ENCODE measurements at regions not wholly inside any gene's neighbourhood (a gene's known extent, or its start where the extent isn't known, plus 50 kb on each side); places are given as distances from the start of the nearest gene placed in this dataset.
"Not testable (repeated sequence)": the region's sequence is repeated elsewhere in the genome, so short reads cannot be mapped to it uniquely, and the experiment has no call there.

DNA sequence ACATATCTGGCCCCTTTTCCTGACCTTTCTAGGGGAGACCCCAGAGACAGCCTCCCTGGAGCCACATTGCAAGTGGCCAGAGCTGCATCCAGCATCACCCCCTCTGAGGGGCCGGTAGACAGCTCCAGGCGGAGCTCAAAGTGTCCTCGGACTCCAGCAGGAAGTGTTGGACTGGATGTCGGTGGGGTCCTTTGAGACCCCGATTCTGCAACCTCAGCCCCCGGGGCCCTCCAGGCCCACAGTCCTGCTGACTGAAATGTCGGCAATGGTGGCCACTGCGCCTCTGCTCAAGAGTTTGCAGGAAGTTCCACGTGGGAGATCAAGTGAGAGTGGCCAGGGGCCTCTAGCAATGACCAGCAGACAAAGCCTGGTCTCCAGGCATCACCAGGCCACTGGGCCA lies 115.9 kb upstream of the FOXD4L5 start:
- no peak overlapping the region for H2AFZ ChIP-seq (ENCODE audit: low read depth, low read length)
- H3K4me1 ChIP-seq (ENCODE audit: control insufficient read depth, insufficient read depth, low read depth, low read length) = no peaks in the 10 kb centered on the region
- no peak overlapping the region for H2BK15ac ChIP-seq (ENCODE audit: low read depth, poor library complexity, severe bottlenecking)
- H2BK12ac ChIP-seq (ENCODE audit: low read length in 2 of 2) = no peak overlapping the region
- no peak overlapping the region for H3K4me2 ChIP-seq (ENCODE audit: low read length, poor library complexity, severe bottlenecking)
- no peak overlapping the region for H3K4ac ChIP-seq (ENCODE audit: low read depth in 1 of 2, low read length in 2 of 2)
- no peak overlapping the region for H3K23ac ChIP-seq (ENCODE audit: low read length in 2 of 2)
- H4K91ac ChIP-seq (ENCODE audit: low read length) = no peak overlapping the region
- DNase-seq = no peak
- no peak overlapping the region for H2BK120ac ChIP-seq (ENCODE audit: low read depth, low read length)
- no peak overlapping the region for H4K8ac ChIP-seq (ENCODE audit: low read length)
- 83% methylated on average over 7 of the region's 9 CpGs for WGBS
- no peak overlapping the region for H3K14ac ChIP-seq (ENCODE audit: low read length in 2 of 2)
- no peaks in the 10 kb centered on the region for H3K27me3 ChIP-seq (ENCODE audit: control insufficient read depth in 1 of 2, insufficient read depth in 1 of 2, low read length in 2 of 2)
- no peak overlapping the region for H3K18ac ChIP-seq (ENCODE audit: low read depth in 1 of 2, low read length in 2 of 2)
- H2AK5ac ChIP-seq (ENCODE audit: low read length, severe bottlenecking) = no peak overlapping the region
- H3K36me3 ChIP-seq (ENCODE audit: control insufficient read depth in 1 of 2, insufficient read depth in 2 of 2, low read depth in 1 of 2, low read length in 2 of 2) = no peaks in the 10 kb centered on the region
- no peak overlapping the region for H3K27ac ChIP-seq (ENCODE audit: low read length, poor library complexity, severe bottlenecking)
- H3K9ac ChIP-seq (ENCODE audit: low read length) = no peak overlapping the region
- no peaks in the 10 kb centered on the region for H3K9me3 ChIP-seq (ENCODE audit: control insufficient read depth, low read length)
- H3K4me3 ChIP-seq (ENCODE audit: insufficient read depth in 1 of 2, low read depth in 1 of 2, low read length in 2 of 2) = no peak overlapping the region
- no peaks in the 10 kb centered on the region for H3K79me1 ChIP-seq (replicated peaks; ENCODE audit: low read length, poor library complexity, severe bottlenecking)
- no peak overlapping the region for H2BK5ac ChIP-seq (ENCODE audit: low read depth, low read length, poor library complexity, severe bottlenecking)

DNA sequence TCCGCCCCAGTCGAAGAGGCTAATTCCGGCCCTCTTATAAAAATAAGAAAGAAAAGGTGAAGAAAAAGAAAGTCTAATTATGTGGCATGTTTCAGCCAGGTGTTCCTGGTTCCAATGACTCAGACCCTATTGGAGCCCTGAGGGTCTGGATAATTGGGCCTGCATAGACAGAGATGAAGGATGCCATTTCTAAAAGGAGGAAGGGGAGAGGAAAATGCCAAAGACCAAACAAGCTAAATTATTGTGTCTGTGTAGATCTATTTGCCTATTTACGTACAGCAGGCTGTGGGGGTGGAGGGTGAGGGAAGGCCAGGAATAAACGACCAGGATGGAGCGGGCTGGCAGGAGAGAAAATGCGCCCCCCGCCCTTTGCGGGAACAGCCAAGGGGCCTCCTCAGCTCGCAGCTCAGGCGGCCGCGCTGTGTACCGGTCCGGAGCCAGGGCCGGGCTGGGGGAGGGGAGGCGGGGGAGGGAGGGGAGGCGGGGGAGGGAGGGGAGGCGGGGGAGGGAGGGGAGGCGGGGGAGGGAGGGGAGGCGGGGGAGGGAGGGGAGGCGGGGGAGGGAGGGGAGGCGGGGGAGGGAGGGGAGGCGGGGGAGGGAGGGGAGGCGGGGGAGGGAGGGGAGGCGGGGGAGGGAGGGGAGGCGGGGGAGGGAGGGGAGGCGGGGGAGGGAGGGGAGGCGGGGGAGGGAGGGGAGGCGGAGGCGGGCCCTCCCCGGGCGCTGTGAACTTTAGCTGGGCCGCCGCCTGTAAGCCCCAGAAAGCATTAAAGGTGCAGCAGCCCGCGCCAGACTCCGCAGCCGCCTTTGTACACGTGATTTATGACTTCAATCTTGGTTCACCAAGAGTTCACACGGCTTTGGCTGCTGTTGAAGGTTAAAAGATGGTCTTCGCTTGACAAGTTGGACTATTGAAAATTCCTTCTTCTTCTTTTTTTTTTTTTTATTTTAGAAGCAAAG lies 113.0 kb upstream of the FOXD4L5 start:
- not testable (repeated sequence) for H3K36me3 ChIP-seq (ENCODE audit: control insufficient read depth in 1 of 2, insufficient read depth in 2 of 2, low read depth in 1 of 2, low read length in 2 of 2); H3K14ac ChIP-seq (ENCODE audit: low read length in 2 of 2); H3K4me1 ChIP-seq (ENCODE audit: control insufficient read depth, insufficient read depth, low read depth, low read length); H4K8ac ChIP-seq (ENCODE audit: low read length); H3K27me3 ChIP-seq (ENCODE audit: control insufficient read depth in 1 of 2, insufficient read depth in 1 of 2, low read length in 2 of 2); H3K79me1 ChIP-seq (replicated peaks; ENCODE audit: low read length, poor library complexity, severe bottlenecking); H2BK5ac ChIP-seq (ENCODE audit: low read depth, low read length, poor library complexity, severe bottlenecking); DNase-seq; H4K91ac ChIP-seq (ENCODE audit: low read length); H2BK120ac ChIP-seq (ENCODE audit: low read depth, low read length); H2BK15ac ChIP-seq (ENCODE audit: low read depth, poor library complexity, severe bottlenecking); H3K4ac ChIP-seq (ENCODE audit: low read depth in 1 of 2, low read length in 2 of 2); H2AK5ac ChIP-seq (ENCODE audit: low read length, severe bottlenecking); H3K9ac ChIP-seq (ENCODE audit: low read length); H3K27ac ChIP-seq (ENCODE audit: low read length, poor library complexity, severe bottlenecking); H3K9me3 ChIP-seq (ENCODE audit: control insufficient read depth, low read length); H3K23ac ChIP-seq (ENCODE audit: low read length in 2 of 2); H2AFZ ChIP-seq (ENCODE audit: low read depth, low read length); H3K4me3 ChIP-seq (ENCODE audit: insufficient read depth in 1 of 2, low read depth in 1 of 2, low read length in 2 of 2); H3K4me2 ChIP-seq (ENCODE audit: low read length, poor library complexity, severe bottlenecking); H2BK12ac ChIP-seq (ENCODE audit: low read length in 2 of 2); H3K18ac ChIP-seq (ENCODE audit: low read depth in 1 of 2, low read length in 2 of 2)
- 89% methylated on average over 11 of the region's 42 CpGs for WGBS

GRCh38 chr9:65397226-65397625 lies 112.2 kb upstream of the FOXD4L5 start:
- H2BK120ac ChIP-seq (ENCODE audit: low read depth, low read length); H2BK5ac ChIP-seq (ENCODE audit: low read depth, low read length, poor library complexity, severe bottlenecking); H3K9ac ChIP-seq (ENCODE audit: low read length); H3K14ac ChIP-seq (ENCODE audit: low read length in 2 of 2); H2AK5ac ChIP-seq (ENCODE audit: low read length, severe bottlenecking); H3K4me1 ChIP-seq (ENCODE audit: control insufficient read depth, insufficient read depth, low read depth, low read length); H3K79me1 ChIP-seq (replicated peaks; ENCODE audit: low read length, poor library complexity, severe bottlenecking); DNase-seq; H3K4me3 ChIP-seq (ENCODE audit: insufficient read depth in 1 of 2, low read depth in 1 of 2, low read length in 2 of 2); H2BK15ac ChIP-seq (ENCODE audit: low read depth, poor library complexity, severe bottlenecking); H4K8ac ChIP-seq (ENCODE audit: low read length); H3K23ac ChIP-seq (ENCODE audit: low read length in 2 of 2); H3K27ac ChIP-seq (ENCODE audit: low read length, poor library complexity, severe bottlenecking); H4K91ac ChIP-seq (ENCODE audit: low read length); H2BK12ac ChIP-seq (ENCODE audit: low read length in 2 of 2); H3K4ac ChIP-seq (ENCODE audit: low read depth in 1 of 2, low read length in 2 of 2); H3K36me3 ChIP-seq (ENCODE audit: control insufficient read depth in 1 of 2, insufficient read depth in 2 of 2, low read depth in 1 of 2, low read length in 2 of 2); H3K9me3 ChIP-seq (ENCODE audit: control insufficient read depth, low read length); H3K27me3 ChIP-seq (ENCODE audit: control insufficient read depth in 1 of 2, insufficient read depth in 1 of 2, low read length in 2 of 2); H3K4me2 ChIP-seq (ENCODE audit: low read length, poor library complexity, severe bottlenecking); H2AFZ ChIP-seq (ENCODE audit: low read depth, low read length); H3K18ac ChIP-seq (ENCODE audit: low read depth in 1 of 2, low read length in 2 of 2): not testable (repeated sequence)
- WGBS = 83% methylated on average over 17 of the region's 20 CpGs

GRCh38 chr9:65396601-65397000 lies 111.6 kb upstream of the FOXD4L5 start:
- H3K27me3 ChIP-seq (ENCODE audit: control insufficient read depth in 1 of 2, insufficient read depth in 1 of 2, low read length in 2 of 2); H3K27ac ChIP-seq (ENCODE audit: low read length, poor library complexity, severe bottlenecking); H3K9me3 ChIP-seq (ENCODE audit: control insufficient read depth, low read length); H3K36me3 ChIP-seq (ENCODE audit: control insufficient read depth in 1 of 2, insufficient read depth in 2 of 2, low read depth in 1 of 2, low read length in 2 of 2); H2AFZ ChIP-seq (ENCODE audit: low read depth, low read length); H3K79me1 ChIP-seq (replicated peaks; ENCODE audit: low read length, poor library complexity, severe bottlenecking); H3K14ac ChIP-seq (ENCODE audit: low read length in 2 of 2); H3K4ac ChIP-seq (ENCODE audit: low read depth in 1 of 2, low read length in 2 of 2); H3K9ac ChIP-seq (ENCODE audit: low read length); H2AK5ac ChIP-seq (ENCODE audit: low read length, severe bottlenecking); H2BK12ac ChIP-seq (ENCODE audit: low read length in 2 of 2); H3K23ac ChIP-seq (ENCODE audit: low read length in 2 of 2); H3K4me3 ChIP-seq (ENCODE audit: insufficient read depth in 1 of 2, low read depth in 1 of 2, low read length in 2 of 2); H2BK15ac ChIP-seq (ENCODE audit: low read depth, poor library complexity, severe bottlenecking); H2BK120ac ChIP-seq (ENCODE audit: low read depth, low read length); H2BK5ac ChIP-seq (ENCODE audit: low read depth, low read length, poor library complexity, severe bottlenecking); H3K4me1 ChIP-seq (ENCODE audit: control insufficient read depth, insufficient read depth, low read depth, low read length); H4K91ac ChIP-seq (ENCODE audit: low read length); H3K4me2 ChIP-seq (ENCODE audit: low read length, poor library complexity, severe bottlenecking); H4K8ac ChIP-seq (ENCODE audit: low read length); DNase-seq; H3K18ac ChIP-seq (ENCODE audit: low read depth in 1 of 2, low read length in 2 of 2): not testable (repeated sequence)
- WGBS = 86% methylated on average over 10 of the region's 10 CpGs
